UCSD-AML1 (cell line): ENCODE measurements at regions not wholly inside any gene's neighbourhood (a gene's known extent, or its start where the extent isn't known, plus 50 kb on each side); places are given as distances from the start of the nearest gene placed in this dataset.
"Not testable (repeated sequence)": the region's sequence is repeated elsewhere in the genome, so short reads cannot be mapped to it uniquely, and the experiment has no call there.

Experiments
- DNase-seq: peaks from one replicate; lab custom pipeline; 2025; ENCODE audit not compliant: unreplicated experiment; lab: John Stamatoyannopoulos, UW

DNA sequence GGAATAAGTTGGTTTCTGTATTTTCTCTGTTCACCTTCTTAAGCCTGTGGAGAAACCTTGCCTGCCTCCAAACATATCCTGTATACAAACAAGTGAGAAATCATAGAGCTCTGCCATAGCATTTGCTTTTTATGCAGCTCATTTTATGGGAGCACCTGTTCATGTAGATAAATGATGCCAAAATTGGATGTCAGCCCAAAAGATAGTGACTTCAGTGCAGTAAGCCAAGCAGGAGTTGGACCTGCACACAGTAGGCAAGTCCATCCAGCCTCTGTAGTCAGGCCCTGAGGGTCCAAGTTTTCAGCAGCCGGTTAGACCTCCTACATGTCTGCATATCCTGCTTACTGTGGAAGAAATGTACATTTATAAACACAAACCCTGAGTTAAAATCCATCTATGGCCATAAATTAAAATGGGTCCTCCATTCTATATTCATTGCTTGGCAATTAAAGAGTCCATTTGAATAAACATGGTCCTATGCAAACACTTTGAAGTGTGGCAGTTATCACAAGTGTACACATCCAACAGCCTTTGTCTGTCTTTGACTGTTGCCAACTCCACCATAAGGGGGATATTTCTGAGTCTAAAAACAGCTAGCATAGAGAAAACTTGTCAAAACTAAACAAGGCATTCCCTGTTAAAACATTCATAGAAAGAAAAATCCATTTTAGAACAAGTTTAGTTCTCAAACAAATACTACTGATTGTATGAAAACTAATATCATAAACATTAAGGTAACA is 847.8 kb downstream of the RPS29 start:
- no peak for DNase-seq

DNA sequence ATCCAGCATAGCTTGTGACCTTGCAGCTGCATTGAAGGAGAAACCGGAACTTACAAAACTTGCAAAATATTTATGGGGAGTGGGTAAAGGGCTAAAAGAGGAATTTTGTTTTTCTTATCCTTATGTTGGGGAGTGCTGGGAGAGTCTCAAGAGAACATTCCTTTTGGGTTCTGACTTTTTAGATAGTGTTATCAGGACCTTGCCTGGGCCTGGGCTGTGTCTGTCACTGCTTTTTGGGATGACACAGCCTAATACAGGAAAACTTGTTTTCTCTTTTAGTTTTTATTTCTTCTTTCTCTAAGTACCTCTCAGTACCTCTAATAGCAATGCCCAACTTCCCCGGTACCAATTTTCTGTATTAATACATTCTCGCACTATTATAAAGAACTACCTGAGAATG is 850.6 kb downstream of the RPS29 start:
- no peak for DNase-seq

DNA sequence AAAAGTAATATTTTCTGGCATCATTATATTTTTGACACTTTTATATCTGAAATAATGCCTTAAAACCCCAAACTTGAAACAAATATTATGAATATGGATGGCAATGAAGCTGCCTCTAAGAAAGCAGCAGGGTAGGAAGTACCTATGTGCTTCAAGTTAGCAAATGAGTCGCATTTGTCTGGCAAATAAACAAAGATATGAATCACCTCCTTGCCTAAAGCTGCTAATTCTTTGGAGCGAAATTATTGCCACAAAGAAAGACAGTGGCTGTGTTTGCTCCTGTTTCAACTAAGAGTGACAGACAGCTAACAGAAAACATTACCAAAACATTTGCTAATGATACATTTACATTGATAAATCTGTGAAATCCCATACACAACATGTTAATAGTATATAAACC is 854.9 kb downstream of the RPS29 start:
- no peak for DNase-seq

DNA sequence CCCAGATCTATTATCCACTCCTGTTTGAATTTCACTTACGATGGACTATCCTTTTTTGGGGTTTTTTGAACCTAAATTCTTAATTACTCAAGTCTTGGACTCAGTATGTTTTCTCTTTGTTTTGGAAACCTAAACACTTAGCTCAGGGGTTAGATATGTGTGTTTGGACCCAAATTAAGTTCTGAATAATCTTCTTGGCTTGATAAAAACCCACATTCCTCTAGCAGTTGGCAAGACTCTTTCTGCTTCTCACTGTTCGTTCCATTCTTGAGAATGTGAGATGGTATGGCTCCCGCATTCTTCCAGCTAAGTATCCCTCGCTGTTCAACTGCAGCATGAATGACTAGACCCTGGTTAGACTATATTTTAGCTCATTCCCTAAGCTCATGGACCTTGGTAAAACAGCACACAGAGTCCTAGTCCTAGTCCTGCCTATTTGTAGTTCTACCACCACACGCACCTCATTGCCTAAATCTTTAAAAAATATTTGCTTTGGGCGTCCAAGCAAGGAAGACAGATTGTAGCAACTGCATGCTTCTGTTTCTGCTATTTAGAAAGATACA is 860.0 kb downstream of the RPS29 start:
- DNase-seq = no peak

DNA sequence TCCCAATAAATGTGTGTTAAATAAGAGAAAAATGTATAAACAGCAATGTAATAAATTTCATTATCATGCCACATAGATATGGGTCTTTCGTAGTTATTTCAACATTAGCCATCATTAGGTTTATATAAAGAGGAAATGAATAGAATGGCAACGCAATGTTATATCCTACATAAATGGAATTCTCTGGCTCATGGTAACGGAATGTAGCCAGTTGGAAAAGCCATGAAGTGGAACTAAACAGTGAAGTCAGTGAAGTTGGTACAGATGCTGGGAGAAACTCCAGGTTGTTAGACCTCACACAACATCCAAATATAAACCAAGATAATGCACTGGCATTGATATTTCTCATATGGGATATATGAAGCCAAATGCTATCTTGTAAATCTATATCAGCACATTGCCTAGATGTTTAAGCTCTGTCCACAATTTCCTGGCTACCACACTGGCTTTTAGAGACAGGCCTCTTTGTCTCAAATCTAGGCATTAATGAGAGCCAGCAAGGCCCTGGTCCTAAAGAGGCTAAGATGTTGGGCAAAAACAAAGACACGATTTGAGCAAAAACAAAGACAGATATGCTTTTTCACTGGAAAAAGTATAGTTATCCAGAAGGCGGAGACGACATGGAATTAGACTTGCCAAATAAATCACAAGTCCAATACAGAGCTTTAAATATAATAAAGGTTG is 861.0 kb downstream of the RPS29 start:
- no peak for DNase-seq

DNA sequence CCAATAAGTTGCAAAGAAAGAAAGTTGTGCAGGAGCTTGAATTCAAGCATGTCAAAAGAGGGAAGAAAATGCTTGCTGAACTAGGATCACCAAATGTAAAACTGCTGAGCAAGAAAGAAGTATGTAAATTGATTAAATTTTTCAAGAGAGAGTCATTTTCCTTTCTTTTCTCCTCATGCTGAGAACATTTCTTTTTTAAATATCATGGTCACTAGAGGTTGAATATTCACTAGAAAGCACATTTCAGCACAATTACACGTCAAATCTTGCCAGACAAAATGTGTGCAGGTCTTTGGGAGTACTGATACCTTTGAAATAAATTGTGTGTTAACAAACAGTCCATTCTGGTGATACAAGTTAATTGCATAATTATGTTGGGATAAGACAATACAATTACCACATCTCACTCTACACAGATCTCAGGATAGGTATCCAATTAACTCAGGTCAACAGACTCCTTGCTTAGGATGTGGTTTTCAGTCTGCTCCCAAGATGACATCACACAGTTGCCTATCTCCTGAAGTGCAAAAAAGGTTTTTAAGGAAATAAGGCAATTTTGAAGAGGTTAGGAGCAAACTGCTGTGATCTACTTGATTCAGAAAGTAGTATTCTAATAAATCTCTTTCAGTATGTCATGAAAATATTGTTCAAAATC is 862.2 kb downstream of the RPS29 start:
- no peak for DNase-seq

DNA sequence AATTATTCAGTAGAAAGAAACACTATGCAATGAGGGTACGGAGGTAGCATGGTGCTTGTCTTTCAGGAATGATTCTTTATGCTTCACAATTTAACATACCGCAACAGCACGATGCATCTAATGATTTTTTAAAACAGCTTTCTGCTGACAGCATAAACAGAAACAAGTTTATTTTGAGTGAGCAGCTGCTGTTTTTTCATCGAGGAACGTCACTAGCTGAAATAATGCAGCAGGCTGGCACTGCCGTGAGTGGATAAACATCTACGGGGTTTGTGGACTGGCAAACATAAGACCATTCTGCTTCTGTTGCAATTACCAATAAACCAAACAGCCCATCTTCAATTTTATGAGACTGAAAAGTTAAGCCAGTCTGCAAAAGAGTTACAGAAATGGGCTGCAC is 871.8 kb downstream of the RPS29 start:
- no peak for DNase-seq

DNA sequence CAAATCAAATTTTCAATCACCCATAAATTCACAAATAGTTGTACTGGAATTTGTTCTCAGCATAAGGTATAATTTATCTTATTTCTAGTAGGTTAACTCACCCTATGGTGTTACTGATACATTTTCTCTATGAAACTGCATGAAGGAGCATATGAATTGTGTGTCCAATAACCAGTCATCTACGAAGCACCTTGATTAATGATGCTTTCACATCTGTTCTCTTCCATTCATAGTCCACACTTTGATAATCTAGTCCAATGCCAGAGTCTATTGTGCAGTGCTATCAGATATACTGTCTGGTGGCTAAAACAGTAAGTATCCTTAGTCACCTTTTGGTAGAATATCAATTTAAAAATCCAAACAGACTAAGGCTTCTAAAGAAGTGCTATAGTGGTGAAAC is 876.0 kb downstream of the RPS29 start:
- DNase-seq = no peak

DNA sequence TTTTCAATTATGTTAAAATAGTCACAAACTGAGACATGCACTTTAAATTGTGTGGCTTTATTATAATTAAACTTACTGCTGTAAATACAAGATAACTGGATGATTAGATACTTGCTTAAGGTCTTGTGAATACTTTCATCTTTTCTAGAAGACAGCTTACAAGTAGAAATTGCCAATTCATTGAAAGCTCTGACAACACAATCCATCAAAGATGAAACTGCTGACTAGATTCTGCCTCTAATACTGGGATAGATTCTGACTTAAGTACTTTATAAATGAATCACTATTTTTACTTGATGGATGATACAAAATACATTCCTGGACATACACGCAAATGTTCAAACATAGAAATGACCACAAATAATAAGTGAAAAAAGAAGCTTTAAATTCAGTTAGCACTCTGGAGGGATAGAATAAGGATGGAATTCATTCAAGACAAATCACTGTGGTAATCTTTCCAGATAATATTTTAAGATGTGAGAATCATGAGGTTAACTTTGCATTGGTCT is 876.8 kb downstream of the RPS29 start:
- no peak for DNase-seq

DNA sequence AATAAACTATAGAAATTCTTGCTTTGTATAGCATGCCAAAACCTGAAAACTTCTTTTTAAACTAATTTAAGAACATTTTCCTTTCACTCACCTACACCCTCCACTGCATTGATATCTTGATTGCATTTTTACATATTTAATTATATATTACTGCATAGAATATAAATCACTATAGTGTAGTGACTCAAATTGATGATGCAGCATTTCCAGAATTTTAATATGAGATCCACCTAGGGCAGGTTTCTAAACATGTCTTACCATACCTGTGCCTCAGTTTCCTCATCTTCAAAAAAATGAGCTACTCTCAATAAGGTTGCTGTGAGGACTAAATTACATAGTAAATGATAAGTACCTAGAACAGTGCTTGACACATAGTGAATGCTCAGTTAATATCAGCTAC is 881.5 kb downstream of the RPS29 start:
- DNase-seq = no peak

DNA sequence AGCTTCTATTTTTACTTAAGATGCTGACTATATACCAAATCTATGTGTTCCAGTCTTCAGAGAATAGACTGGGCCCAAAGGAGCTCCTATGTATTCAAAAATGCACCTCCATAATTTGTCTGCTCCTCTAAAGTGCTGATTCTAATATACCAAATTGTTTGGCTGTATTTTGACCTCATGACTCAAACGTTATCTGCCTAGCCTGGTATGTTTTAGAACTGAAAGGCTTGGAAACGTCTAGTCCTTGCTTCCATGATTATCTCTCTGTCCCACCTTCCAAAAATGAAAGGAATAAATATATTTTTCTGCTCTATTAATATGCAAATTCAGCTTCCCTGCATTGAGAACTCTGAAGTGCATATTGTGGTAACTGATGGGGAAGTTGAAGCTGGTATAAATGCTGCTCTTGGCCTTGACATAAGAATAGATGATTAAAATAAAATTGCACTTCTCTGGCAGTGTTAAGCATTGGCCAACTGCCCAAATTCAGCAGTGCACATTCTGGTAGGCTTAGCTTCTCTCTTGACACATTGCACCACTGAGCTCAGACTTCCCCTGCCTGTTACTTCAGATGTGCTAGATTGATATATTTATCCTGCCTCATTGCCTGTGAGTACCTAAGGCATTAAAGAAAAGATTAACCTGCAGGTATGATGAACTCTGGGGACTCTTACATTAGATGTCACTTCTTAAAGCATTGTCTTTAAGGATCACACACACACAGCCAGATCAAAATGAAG is 882.3 kb downstream of the RPS29 start:
- DNase-seq = no peak

DNA sequence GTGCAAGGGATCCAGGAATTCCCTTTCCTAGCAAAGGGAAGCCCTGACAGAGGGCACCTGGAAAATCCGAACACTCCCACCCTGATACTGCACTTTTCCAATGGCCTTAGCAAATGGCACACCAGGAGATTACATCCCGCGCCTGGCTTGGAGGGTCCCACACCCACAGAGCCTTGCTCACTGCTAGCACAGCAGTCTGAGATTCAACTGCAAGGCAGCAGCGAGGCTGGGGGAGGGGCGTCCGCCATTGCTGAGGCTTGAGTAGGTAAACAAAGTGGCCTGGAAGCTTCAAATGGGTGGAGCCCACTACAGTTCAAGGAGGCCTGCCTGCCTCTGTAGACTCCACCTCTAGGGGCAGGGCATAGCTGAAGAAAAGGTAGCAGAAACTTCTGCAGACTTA is 888.8 kb downstream of the RPS29 start:
- DNase-seq = not testable (repeated sequence)

DNA sequence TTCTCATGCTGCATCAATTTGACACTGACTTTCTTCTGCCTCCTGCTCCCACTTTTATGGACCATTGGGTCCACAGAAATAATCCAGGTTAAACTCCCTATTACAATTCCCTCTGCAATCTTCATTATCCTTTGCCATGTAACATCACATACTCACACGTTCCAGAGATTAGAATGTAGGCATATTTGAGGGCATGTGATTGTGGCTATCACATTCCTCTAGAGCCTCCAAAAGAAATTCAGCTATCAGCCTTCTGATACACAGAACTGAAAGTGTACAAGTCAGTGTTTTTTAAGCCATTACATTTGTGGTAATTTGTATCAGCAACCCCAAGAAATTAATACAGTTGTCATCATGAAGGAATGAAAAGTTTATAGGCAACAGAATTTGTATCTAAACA is 892.4 kb downstream of the RPS29 start:
- DNase-seq = no peak

DNA sequence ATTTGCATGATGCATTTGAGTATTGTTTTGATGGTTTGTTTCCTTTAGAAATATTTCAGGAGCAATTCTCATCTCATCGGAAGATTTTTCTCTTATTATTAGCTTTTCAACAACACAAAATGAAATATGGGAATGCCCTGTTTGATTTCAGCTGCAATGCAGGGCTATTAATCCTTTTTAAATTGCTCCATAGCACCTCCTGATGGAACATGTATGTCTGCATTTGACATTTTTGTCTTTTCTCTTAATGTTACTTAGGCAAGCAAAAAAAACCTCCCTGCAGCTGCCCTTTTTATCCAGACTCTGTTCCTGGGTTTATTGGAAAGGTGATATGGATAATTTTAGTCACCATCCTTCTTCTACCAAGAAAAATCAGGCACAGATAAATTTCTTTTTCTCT is 895.8 kb downstream of the RPS29 start:
- DNase-seq = no peak

DNA sequence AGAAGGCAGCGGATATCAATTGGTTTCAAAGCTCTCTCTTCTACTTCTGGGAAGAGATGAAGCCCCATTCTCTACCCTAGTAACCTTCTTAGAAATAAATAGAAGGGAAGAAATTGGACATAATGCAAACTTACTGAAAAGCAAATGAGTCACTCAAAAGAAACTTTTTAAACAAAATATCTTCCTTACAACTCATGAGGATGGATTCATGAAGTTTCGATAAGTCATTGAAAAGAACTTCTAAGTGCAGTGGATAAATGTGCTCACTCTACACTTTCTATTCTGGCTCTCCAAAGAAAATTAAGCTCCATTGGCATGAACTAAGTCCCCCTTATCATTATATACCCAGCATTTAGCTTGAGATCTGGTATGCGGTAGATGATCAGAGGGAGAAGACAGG is 899.5 kb downstream of the RPS29 start:
- DNase-seq = no peak

DNA sequence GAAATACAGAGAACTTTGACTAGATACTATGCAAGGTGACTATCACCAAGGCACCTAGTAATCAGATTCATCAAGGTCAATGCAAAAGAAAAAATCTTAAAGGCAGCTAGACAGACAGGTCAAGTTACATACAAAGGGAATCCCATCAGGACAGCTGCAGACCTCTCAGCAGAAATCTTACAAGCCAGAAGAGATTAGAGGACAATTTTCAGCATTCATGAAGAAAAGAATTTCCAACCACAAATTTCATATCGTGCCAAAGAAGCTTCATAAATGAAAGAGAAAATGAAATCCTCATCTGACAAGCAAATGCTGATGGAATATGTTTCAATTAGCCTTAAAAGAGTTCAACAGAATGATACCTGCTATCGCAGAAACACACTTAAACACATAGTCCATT is 913.7 kb downstream of the RPS29 start:
- DNase-seq = no peak

DNA sequence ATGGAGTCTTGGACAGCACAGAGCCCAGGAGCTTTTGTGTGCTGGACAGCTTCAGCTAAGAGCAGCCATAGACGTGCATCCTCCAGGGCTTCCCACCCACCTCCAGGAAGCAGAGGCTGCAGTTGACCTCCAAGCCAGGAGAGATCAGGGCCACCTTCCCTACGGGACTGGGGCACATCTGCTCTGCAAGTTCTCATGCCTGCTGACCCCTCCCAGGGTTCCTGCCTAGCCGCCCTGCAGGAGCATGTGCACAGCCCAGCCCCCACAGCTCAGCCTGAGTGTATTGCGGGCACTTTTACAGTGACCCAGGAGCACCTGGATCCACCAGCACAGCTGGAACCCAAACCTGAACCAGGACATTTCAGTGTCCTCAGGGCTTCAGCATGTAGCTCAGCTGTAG is 915.2 kb downstream of the RPS29 start:
- DNase-seq = no peak

DNA sequence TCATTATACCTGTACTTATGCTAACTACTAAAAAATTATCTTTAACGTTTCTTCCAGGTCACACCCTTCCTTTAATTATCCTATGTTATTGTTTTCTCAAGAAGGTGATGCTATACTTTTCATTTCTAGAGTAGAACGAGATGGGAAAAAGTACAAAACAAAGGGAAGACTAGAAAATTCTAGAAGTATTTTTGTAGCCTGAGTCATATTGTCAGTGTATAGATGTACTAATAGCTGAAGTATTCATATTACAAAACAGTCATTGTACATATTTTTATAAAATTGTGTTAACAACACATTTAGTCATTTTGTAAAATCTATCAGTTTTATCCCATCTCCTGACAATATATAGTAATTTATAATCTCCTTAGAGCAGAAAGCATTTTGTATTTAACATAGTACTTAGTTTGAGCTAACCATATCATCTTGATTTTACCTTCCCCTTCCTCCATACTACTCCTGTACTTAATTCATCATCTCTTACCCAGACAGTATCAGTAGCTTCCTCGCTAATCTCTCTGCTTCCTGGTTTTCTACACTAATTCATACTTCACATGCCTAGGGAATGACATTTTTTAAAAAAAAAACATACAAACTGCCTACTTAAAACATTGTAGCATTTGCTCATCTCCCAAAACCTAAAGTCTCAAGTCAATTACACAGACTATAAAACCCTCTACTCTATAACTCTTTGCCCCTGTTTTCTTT is 920.9 kb downstream of the RPS29 start:
- no peak for DNase-seq

DNA sequence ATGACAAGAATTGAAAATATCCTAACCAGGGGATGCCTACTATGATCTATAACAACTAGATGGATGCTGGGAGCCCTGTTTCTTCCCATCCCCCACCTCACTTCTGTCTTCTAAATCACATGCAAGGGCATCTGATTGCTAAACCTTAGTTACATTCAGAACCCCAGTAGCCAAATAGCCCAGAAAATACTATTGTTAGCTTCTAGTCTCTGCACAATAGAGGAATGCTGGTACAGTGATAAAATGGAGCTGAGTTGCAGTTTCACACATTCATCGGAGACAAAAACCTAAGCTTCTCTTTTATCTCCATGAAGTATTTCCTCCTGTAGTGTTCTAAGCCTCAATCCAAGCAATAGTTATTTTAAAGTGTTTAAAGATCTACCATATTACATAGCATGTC is 942.9 kb downstream of the RPS29 start:
- no peak for DNase-seq

DNA sequence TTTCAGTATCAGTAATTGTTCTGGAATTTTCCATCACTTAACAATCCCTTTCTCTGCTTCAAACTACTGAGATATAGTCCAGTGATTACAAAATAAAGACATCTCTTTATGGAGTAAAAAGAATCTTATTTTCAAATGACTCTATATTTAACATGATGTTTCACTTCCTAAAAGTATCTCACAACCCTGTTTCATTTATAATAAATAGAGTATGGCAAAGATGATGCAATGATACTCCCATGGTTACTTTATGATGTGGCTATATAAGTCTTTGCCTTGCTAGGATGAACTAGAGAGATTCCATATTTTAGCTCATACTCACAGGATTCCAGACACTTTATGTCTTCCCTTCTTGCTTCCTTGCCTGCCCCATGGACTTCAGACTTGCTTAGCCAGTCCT is 953.5 kb upstream of the MDGA2 start:
- DNase-seq = no peak

DNA sequence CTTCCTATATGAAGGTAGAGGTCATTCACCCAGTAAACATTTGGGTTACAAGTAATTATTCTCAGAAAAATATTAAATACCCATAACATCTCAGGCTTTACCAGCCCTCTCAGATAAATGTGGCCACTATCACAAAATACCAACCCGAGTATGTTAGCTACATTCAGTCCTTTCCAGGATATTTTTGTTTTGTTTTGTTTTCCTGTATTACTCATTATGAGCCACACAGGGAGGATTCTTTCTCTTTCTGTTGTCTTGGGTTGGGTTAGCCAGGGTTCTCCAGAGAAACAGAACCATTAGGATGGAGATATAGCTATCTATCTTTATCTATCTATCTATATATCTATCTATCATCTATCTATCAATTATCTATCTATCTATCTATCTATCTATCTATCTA is 947.6 kb upstream of the MDGA2 start:
- DNase-seq = no peak
